ENCODE measurements at regions not wholly inside any gene's neighbourhood (a gene's known extent, or its start where the extent isn't known, plus 50 kb on each side); places are given as distances from the start of the nearest gene placed in this dataset.

- WGBS = 51% methylated on average over 6 of the region's 6 CpGs
- Histone ChIP-seq H3K27ac (no peak overlapping the region), H3K27me3 (no peaks in the 10 kb centered on the region), H3K9me3 (no peaks in the 10 kb centered on the region), H3K4me3 (no peak overlapping the region), H3K36me3 (no peaks in the 10 kb centered on the region), H3K4me1 (no peaks in the 10 kb centered on the region)
- no peak for TF ChIP-seq POLR2A (IDR thresholded peaks at IDR 0.05)
- TF ChIP-seq EP300 (IDR thresholded peaks at IDR 0.05) = no peak
- no peak for TF ChIP-seq POLR2AphosphoS5 (IDR thresholded peaks at IDR 0.05)
- no peak for TF ChIP-seq CTCF (IDR thresholded peaks at IDR 0.05)
- no peak for DNase-seq (ENCODE audit: low spot score in 2 of 2)
These were observed 362.5 kb downstream of the ZNF536 start for GRCh38 chr19:30734669-30735068.

DNA sequence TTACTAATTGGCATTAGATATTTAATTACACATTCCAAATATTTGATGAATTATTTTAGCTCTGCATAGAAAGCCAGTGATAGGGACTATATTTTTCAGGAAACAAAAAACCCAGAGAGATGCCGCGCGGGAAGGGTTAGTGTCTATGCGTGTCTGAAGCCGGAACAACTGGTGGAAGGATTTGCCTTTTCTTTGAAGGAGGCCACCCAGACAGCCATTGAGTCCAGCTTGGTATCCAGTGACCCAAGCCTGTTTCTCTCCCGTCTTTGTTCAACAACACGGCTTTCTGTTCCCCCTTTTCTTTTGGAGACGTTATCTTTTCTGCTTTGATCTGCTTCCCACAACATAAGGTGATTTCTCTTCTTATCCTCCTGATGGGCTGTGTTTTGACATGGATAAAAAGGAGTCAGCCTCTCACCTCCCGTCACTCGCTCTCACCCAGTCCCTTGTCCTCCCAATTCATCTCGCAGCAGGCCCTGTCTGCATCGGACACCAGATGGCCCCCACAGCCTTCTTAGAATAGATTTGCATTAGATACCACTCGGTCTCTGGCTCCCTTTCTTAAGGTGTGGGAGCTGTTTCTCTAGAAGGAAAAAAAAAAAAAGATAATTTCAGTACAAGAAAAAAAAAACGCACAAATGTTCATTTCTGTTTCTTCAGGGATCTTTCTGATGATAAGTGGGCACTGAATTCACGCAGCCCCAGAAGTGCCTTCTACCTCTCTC lies 361.8 kb downstream of the ZNF536 start:
- H3K4me3 ChIP-seq = no peak overlapping the region
- 75% methylated on average over 15 of the region's 15 CpGs for WGBS
- H3K4me1 ChIP-seq = no peaks in the 10 kb centered on the region
- no peaks in the 10 kb centered on the region for H3K27me3 ChIP-seq
- TF ChIP-seq CTCF (IDR thresholded peaks at IDR 0.05) (no peak), POLR2AphosphoS5 (IDR thresholded peaks at IDR 0.05) (no peak), POLR2A (IDR thresholded peaks at IDR 0.05) (no peak), EP300 (IDR thresholded peaks at IDR 0.05) (no peak)
- no peaks in the 10 kb centered on the region for H3K9me3 ChIP-seq
- no peak for DNase-seq (ENCODE audit: low spot score in 2 of 2)
- H3K27ac ChIP-seq = no peak overlapping the region
- H3K36me3 ChIP-seq = no peaks in the 10 kb centered on the region

- Histone ChIP-seq H3K27me3 (no peaks in the 10 kb centered on the region), H3K4me3 (no peak overlapping the region), H3K36me3 (no peaks in the 10 kb centered on the region), H3K9me3 (no peaks in the 10 kb centered on the region), H3K4me1 (no peaks in the 10 kb centered on the region), H3K27ac (no peak overlapping the region)
- 65% methylated on average over 2 of the region's 3 CpGs for WGBS
- no peak for DNase-seq (ENCODE audit: low spot score in 2 of 2)
- no peak for TF ChIP-seq POLR2AphosphoS5 (IDR thresholded peaks at IDR 0.05)
- TF ChIP-seq CTCF (IDR thresholded peaks at IDR 0.05) = no peak
- no peak for TF ChIP-seq POLR2A (IDR thresholded peaks at IDR 0.05)
- no peak for TF ChIP-seq EP300 (IDR thresholded peaks at IDR 0.05)
These were observed 359.4 kb downstream of the ZNF536 start for GRCh38 chr19:30731591-30731990.

- TF ChIP-seq POLR2AphosphoS5 (IDR thresholded peaks at IDR 0.05) (no peak), POLR2A (IDR thresholded peaks at IDR 0.05) (no peak), CTCF (IDR thresholded peaks at IDR 0.05) (no peak)
- no peak overlapping the region for H3K4me3 ChIP-seq
- H3K27me3 ChIP-seq = no peaks in the 10 kb centered on the region
- 76% methylated on average over 6 of the region's 6 CpGs for WGBS
- H3K9me3 ChIP-seq = no peaks in the 10 kb centered on the region
- no peak overlapping the region for H3K27ac ChIP-seq
- H3K36me3 ChIP-seq = no peaks in the 10 kb centered on the region
- no peaks in the 10 kb centered on the region for H3K4me1 ChIP-seq
- DNase-seq (ENCODE audit: low spot score in 2 of 2) = no peak
These were observed 357.3 kb downstream of the ZNF536 start for GRCh38 chr19:30729451-30729850.

- Histone ChIP-seq H3K9me3 (no peaks in the 10 kb centered on the region), H3K27ac (no peak overlapping the region), H3K4me1 (peaks cover 14% of the 10 kb centered on the region), H3K4me3 (no peak overlapping the region), H3K27me3 (no peaks in the 10 kb centered on the region), H3K36me3 (no peaks in the 10 kb centered on the region)
- WGBS = 86% methylated on average over 9 of the region's 9 CpGs
- no peak for DNase-seq (ENCODE audit: low spot score in 2 of 2)
- TF ChIP-seq CTCF (IDR thresholded peaks at IDR 0.05) (no peak), POLR2AphosphoS5 (IDR thresholded peaks at IDR 0.05) (no peak), EP300 (IDR thresholded peaks at IDR 0.05) (no peak), POLR2A (IDR thresholded peaks at IDR 0.05) (no peak)
These were observed 350.6 kb downstream of the ZNF536 start for GRCh38 chr19:30722761-30723160.
